ENCODE measurements at regions not wholly inside any gene's neighbourhood (a gene's known extent, or its start where the extent isn't known, plus 50 kb on each side); places are given as distances from the start of the nearest gene placed in this dataset.

DNA sequence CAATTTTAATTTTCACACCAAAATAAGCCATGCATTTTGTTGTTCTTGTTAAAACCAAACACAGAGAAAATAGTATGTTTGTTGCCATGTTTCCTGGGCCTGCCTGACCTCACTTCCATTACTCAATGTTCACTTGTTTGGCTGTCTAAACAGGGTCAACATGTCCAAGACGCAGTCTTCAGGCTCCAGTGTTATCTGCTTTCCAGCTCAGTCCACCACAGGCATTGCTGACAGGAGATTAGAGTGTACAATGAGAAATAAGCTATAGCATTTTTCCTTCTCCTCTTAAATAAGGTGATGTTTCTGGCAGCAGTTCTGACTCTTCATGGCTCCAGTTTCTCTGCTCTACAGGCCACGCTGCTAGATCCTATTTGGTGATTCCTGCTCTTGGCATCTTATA is 1030.5 kb downstream of the KCNT2 start:
- DNase-seq (ENCODE audit: low read depth) (no peak), FAIRE-seq (no peak)
- Histone ChIP-seq H3K27me3 (ENCODE audit: control insufficient read depth, insufficient read depth, low read length) (no peaks in the 10 kb centered on the region), H3K4me3 (ENCODE audit: low read depth, low read length) (no peak overlapping the region), H3K36me3 (ENCODE audit: control insufficient read depth, insufficient read depth, low read length) (no peaks in the 10 kb centered on the region)
- TF ChIP-seq, protein P1, sequence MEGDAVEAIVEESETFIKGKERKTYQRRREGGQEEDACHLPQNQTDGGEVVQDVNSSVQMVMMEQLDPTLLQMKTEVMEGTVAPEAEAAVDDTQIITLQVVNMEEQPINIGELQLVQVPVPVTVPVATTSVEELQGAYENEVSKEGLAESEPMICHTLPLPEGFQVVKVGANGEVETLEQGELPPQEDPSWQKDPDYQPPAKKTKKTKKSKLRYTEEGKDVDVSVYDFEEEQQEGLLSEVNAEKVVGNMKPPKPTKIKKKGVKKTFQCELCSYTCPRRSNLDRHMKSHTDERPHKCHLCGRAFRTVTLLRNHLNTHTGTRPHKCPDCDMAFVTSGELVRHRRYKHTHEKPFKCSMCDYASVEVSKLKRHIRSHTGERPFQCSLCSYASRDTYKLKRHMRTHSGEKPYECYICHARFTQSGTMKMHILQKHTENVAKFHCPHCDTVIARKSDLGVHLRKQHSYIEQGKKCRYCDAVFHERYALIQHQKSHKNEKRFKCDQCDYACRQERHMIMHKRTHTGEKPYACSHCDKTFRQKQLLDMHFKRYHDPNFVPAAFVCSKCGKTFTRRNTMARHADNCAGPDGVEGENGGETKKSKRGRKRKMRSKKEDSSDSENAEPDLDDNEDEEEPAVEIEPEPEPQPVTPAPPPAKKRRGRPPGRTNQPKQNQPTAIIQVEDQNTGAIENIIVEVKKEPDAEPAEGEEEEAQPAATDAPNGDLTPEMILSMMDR (IDR thresholded peaks at IDR 0.05; ENCODE audit: insufficient read depth, low read length, severe bottlenecking) = no peak

DNA sequence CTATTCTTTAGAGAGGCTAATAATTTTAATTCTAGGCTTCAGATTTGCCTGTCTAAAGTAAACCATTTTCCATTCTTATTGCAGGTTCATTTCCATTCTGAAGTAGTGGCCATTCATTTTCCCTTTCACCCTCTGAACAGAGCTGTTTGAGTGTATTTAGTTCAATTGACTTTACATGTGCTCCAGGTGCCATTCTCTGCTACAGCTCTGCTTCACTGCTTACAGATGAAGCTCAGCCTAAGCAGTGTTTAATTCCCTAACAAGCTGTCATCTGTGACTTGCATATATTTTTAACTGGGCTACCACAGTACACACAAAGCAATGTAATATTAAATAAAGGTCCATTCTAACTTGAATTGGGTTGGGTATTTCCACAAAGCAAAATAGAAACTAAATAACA is 1031.6 kb downstream of the KCNT2 start:
- Histone ChIP-seq H3K27me3 (ENCODE audit: control insufficient read depth, insufficient read depth, low read length) (no peaks in the 10 kb centered on the region), H3K36me3 (ENCODE audit: control insufficient read depth, insufficient read depth, low read length) (no peaks in the 10 kb centered on the region), H3K4me3 (ENCODE audit: low read depth, low read length) (no peak overlapping the region)
- TF ChIP-seq, protein P1 (IDR thresholded peaks at IDR 0.05; ENCODE audit: insufficient read depth, low read length, severe bottlenecking) = no peak
- no peak for DNase-seq (ENCODE audit: low read depth)
- no peak for FAIRE-seq

DNA sequence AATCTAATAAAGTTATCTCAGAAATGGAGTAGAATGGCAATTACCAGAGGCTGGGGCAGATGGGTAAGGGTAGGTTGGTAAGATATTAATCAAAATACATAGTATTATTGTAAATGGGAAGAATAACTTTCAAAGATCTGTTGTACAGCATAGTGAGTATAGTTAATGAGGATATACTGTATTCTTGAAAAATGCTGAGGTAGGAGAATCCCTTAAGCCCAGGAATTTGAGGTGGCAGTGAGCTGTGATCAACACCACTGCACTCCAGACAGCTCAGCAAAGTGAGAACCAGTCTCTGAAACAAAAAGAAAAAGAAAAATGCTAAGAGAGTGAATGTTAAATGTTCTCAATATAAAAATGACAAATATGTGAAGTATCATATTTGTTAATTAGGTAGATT is 1033.7 kb downstream of the KCNT2 start:
- Histone ChIP-seq H3K4me3 (ENCODE audit: low read depth, low read length) (no peak overlapping the region), H3K27me3 (ENCODE audit: control insufficient read depth, insufficient read depth, low read length) (no peaks in the 10 kb centered on the region), H3K36me3 (ENCODE audit: control insufficient read depth, insufficient read depth, low read length) (no peaks in the 10 kb centered on the region)
- FAIRE-seq (no peak), DNase-seq (ENCODE audit: low read depth) (no peak)
- TF ChIP-seq, protein P1 (IDR thresholded peaks at IDR 0.05; ENCODE audit: insufficient read depth, low read length, severe bottlenecking) = no peak

GRCh38 chr1:195569934-195570333 is 1038.3 kb downstream of the KCNT2 start:
- Histone ChIP-seq H3K36me3 (ENCODE audit: control insufficient read depth, insufficient read depth, low read length) (no peaks in the 10 kb centered on the region), H3K27me3 (ENCODE audit: control insufficient read depth, insufficient read depth, low read length) (no peaks in the 10 kb centered on the region), H3K4me3 (ENCODE audit: low read depth, low read length) (no peak overlapping the region)
- DNase-seq (ENCODE audit: low read depth) (no peak), FAIRE-seq (no peak)
- TF ChIP-seq, protein P1 (IDR thresholded peaks at IDR 0.05; ENCODE audit: insufficient read depth, low read length, severe bottlenecking) = no peak

DNA sequence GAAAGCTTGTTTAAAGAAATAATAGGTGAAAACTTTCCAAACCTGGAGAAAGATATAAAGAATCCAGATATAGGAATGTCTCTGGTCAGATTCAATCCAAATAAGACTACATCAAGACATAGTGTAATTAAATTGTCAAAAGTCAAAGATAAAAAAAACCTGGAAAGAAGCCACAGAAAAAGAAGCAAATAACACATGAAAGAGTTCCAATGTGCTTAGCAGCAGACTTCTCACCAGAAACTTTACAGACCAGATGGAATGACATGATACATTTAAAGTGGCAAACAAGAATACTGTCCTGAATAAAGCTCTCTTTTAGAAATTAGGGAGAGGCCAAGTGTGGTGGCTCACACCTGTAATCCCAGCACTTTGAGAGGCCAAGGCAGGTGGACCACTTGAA is 1039.9 kb downstream of the KCNT2 start:
- Histone ChIP-seq H3K4me3 (ENCODE audit: low read depth, low read length) (no peak overlapping the region), H3K27me3 (ENCODE audit: control insufficient read depth, insufficient read depth, low read length) (no peaks in the 10 kb centered on the region), H3K36me3 (ENCODE audit: control insufficient read depth, insufficient read depth, low read length) (no peaks in the 10 kb centered on the region)
- DNase-seq (ENCODE audit: low read depth) (no peak), FAIRE-seq (no peak)
- TF ChIP-seq, protein P1 (IDR thresholded peaks at IDR 0.05; ENCODE audit: insufficient read depth, low read length, severe bottlenecking) = no peak

DNA sequence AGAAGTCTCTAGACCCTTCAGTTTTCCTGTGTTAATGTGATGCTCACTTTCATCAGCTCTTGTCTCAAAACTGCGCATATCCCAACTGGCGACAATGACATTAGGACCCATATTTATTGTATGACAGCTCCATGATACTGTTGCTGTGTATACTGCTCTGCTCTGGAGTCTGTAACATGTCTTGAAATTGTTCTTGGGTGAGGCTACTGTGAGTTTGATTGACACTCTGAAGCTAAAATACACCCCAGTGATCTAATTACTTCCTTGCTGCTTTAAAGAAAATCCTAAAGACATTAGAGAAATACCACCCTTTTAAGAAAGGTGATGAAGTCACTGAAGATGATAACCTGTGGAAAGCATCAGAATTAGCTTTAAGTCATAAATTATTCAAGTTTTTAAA is 1046.2 kb downstream of the KCNT2 start:
- FAIRE-seq (no peak), DNase-seq (ENCODE audit: low read depth) (no peak)
- TF ChIP-seq, protein P1 (IDR thresholded peaks at IDR 0.05; ENCODE audit: insufficient read depth, low read length, severe bottlenecking) = no peak

More for the DNA sequence above, 1046.2 kb downstream of the KCNT2 start:
- no peaks in the 10 kb centered on the region for H3K27me3 ChIP-seq (ENCODE audit: control insufficient read depth, insufficient read depth, low read length)
- no peaks in the 10 kb centered on the region for H3K36me3 ChIP-seq (ENCODE audit: control insufficient read depth, insufficient read depth, low read length)
- H3K4me3 ChIP-seq (ENCODE audit: low read depth, low read length) = no peak overlapping the region

Data from bronchial epithelial cell (primary cell).